Tibial nerve (tissue), 4 donors: ENCODE measurements at regions not wholly inside any gene's neighbourhood (a gene's known extent, or its start where the extent isn't known, plus 50 kb on each side); places are given as distances from the start of the nearest gene placed in this dataset.

ENCODE experiments used
- EP300 ChIP-seq, 2 donors: sonication (generic); formaldehyde crosslinking; IDR thresholded peaks; one replicate each; pipeline ENCODE4 v1.6.1; 2017; ENCODE audit warnings: antibody characterized with exemption in 2 of 2, mild to moderate bottlenecking in 1 of 2
- POLR2A ChIP-seq, 2 donors: fragments of 450-650 bp; IDR thresholded peaks; one replicate each; pipeline ENCODE4 v1.6.1; 2017; ENCODE audit warnings: antibody characterized with exemption in 2 of 2, mild to moderate bottlenecking in 2 of 2, moderate library complexity in 2 of 2
- TF ChIP-seq, protein P1 (sequence below), 5 experiments: fragments of 200-600 bp in 3 of 5; fragments of 450-650 bp in 2 of 5; sonication (generic) in 3 of 5; IDR thresholded peaks; one replicate each; pipeline ENCODE4 v1.5.1; 2016 to 2019; ENCODE audit warnings: antibody characterized with exemption in 5 of 5, mild to moderate bottlenecking in 3 of 5, moderate library complexity in 2 of 5

DNA sequence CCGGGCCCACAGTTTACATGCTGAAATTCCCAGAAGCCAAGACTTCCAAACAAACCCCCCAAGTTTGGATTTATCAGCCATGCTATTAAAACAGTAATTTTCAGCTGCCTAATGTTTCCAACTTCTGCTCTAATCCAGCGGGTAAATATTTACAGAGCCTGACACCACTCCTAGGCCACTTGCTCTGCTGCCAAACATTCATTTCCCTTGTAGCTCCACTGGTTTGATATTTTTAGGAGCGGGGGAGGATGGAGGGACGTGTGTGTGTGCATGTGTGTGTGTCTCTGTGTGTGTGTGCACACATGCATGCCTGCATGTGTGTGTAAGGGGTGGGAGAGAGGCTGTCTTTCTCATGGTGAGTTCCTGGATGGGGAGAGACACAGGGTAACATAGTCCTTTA lies 115.7 kb upstream of the PJA1 start:
- TF ChIP-seq, protein P1, sequence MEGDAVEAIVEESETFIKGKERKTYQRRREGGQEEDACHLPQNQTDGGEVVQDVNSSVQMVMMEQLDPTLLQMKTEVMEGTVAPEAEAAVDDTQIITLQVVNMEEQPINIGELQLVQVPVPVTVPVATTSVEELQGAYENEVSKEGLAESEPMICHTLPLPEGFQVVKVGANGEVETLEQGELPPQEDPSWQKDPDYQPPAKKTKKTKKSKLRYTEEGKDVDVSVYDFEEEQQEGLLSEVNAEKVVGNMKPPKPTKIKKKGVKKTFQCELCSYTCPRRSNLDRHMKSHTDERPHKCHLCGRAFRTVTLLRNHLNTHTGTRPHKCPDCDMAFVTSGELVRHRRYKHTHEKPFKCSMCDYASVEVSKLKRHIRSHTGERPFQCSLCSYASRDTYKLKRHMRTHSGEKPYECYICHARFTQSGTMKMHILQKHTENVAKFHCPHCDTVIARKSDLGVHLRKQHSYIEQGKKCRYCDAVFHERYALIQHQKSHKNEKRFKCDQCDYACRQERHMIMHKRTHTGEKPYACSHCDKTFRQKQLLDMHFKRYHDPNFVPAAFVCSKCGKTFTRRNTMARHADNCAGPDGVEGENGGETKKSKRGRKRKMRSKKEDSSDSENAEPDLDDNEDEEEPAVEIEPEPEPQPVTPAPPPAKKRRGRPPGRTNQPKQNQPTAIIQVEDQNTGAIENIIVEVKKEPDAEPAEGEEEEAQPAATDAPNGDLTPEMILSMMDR (IDR thresholded peaks at IDR 0.05), result no peak
- TF ChIP-seq POLR2A (IDR thresholded peaks at IDR 0.05) (no peak), EP300 (IDR thresholded peaks at IDR 0.05) (no peak)
